ENCODE measurements at regions not wholly inside any gene's neighbourhood (a gene's known extent, or its start where the extent isn't known, plus 50 kb on each side); places are given as distances from the start of the nearest gene placed in this dataset.

GRCh38 chr1:212157252-212157651 lies 121.7 kb downstream of the DTL start:
- TF ChIP-seq CTCF (IDR thresholded peaks at IDR 0.05; ENCODE audit: extremely low read depth in 1 of 2, insufficient read depth in 1 of 2, low read depth in 1 of 2, low read length in 2 of 2) (no peak), POLR2A (IDR thresholded peaks at IDR 0.05; ENCODE audit: low read depth, low read length) (no peak), EZH2 (IDR thresholded peaks at IDR 0.05; ENCODE audit: borderline replicate concordance, low read depth, low read length, severe bottlenecking) (no peak), POLR2AphosphoS5 (IDR thresholded peaks at IDR 0.05; ENCODE audit: insufficient read depth, low read depth, low read length) (no peak), JUN (IDR thresholded peaks at IDR 0.05; ENCODE audit: borderline replicate concordance, insufficient read depth, insufficient read length, low read depth) (no peak), MAX (IDR thresholded peaks at IDR 0.05; ENCODE audit: insufficient read depth, insufficient read length) (no peak), MYC (IDR thresholded peaks at IDR 0.05; ENCODE audit: low read depth, low read length) (no peak)
